ENCODE measurements at regions not wholly inside any gene's neighbourhood (a gene's known extent, or its start where the extent isn't known, plus 50 kb on each side); places are given as distances from the start of the nearest gene placed in this dataset.

DNA sequence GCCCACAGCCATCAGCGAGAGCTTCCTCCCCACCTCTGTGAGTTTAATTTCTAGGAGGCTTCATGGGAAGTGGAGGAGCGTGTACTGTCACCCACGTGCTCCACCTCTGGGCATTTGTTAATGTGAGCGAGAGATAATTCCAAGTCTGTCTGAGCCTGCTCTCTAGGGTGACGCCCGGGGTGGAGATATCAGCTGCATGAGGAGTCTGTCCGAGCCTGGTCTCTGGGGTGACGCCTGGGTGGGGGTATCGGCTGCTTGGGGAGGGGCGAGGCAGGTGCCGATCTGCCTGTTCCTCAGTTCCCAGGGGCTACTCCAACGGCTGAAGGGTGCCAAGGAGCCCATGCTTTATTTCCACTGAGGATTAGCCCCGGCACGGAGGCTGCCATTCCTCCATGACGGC lies 735.0 kb downstream of the BRD1 start:
- no peaks in the 10 kb centered on the region for H3K27me3 ChIP-seq (ENCODE audit: control insufficient read depth, insufficient read depth, low read length)
- no peak for TF ChIP-seq CTCF (IDR thresholded peaks at IDR 0.05; ENCODE audit: insufficient read depth, low read depth, low read length)
- no peak overlapping the region for H3K4me3 ChIP-seq (ENCODE audit: low read depth, low read length)
- no peak for DNase-seq (ENCODE audit: low read depth)
- no peaks in the 10 kb centered on the region for H3K36me3 ChIP-seq (ENCODE audit: control insufficient read depth, insufficient read depth, low read length)
- ChIA-PET POLR2A (no interaction called here), CTCF (interaction anchor here (0.5 kb wide), 1 partner anchor 1800 kb away, joined by 3 read pairs; no protein-coding TSS in a partner anchor)

- no peak for DNase-seq (ENCODE audit: low read depth)
- no peaks in the 10 kb centered on the region for H3K27me3 ChIP-seq (ENCODE audit: control insufficient read depth, insufficient read depth, low read length)
- no peak for TF ChIP-seq CTCF (IDR thresholded peaks at IDR 0.05; ENCODE audit: insufficient read depth, low read depth, low read length)
- H3K36me3 ChIP-seq (ENCODE audit: control insufficient read depth, insufficient read depth, low read length), result no peaks in the 10 kb centered on the region
- ChIA-PET POLR2A (no interaction called here), CTCF (no interaction called here)
- H3K4me3 ChIP-seq (ENCODE audit: low read depth, low read length), result no peak overlapping the region
These were observed 735.6 kb downstream of the BRD1 start for GRCh38 chr22:49091917-49092545.

GRCh38 chr22:49091451-49091850 lies 736.2 kb downstream of the BRD1 start:
- DNase-seq (ENCODE audit: low read depth), result no peak
- Histone ChIP-seq H3K4me3 (ENCODE audit: low read depth, low read length) (no peak overlapping the region), H3K36me3 (ENCODE audit: control insufficient read depth, insufficient read depth, low read length) (no peaks in the 10 kb centered on the region), H3K27me3 (ENCODE audit: control insufficient read depth, insufficient read depth, low read length) (no peaks in the 10 kb centered on the region)
- POLR2A ChIA-PET, result no interaction called here
- CTCF ChIA-PET, result no interaction called here
- no peak for TF ChIP-seq CTCF (IDR thresholded peaks at IDR 0.05; ENCODE audit: insufficient read depth, low read depth, low read length)

DNA sequence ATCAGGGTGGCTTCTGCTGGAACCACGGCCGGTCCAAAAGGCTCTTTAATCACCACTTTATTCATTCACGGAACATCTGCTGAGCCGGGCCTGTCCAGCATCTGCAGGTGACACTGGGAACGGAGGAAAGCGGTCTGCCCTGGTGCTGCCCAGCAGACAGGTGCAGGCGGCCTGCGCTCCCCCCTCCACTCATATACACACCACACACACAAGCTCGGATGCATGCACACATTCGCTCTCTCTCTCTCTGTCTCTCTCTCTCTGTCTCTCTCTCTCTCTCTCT lies 736.9 kb downstream of the BRD1 start:
- CTCF ChIA-PET, result no interaction called here
- no peak for DNase-seq (ENCODE audit: low read depth)
- Histone ChIP-seq H3K4me3 (ENCODE audit: low read depth, low read length) (no peak overlapping the region), H3K27me3 (ENCODE audit: control insufficient read depth, insufficient read depth, low read length) (no peaks in the 10 kb centered on the region), H3K36me3 (ENCODE audit: control insufficient read depth, insufficient read depth, low read length) (no peaks in the 10 kb centered on the region)
- TF ChIP-seq CTCF (IDR thresholded peaks at IDR 0.05; ENCODE audit: insufficient read depth, low read depth, low read length), result no peak
- POLR2A ChIA-PET, result no interaction called here

GRCh38 chr22:49090061-49090852 lies 737.4 kb downstream of the BRD1 start:
- Histone ChIP-seq H3K27me3 (ENCODE audit: control insufficient read depth, insufficient read depth, low read length) (no peaks in the 10 kb centered on the region), H3K4me3 (ENCODE audit: low read depth, low read length) (no peak overlapping the region), H3K36me3 (ENCODE audit: control insufficient read depth, insufficient read depth, low read length) (no peaks in the 10 kb centered on the region)
- no peak for DNase-seq (ENCODE audit: low read depth)
- no peak for TF ChIP-seq CTCF (IDR thresholded peaks at IDR 0.05; ENCODE audit: insufficient read depth, low read depth, low read length)
- CTCF ChIA-PET, result no interaction called here
- POLR2A ChIA-PET, result no interaction called here

Data from BJ (cell line).